ENCODE measurements at regions not wholly inside any gene's neighbourhood (a gene's known extent, or its start where the extent isn't known, plus 50 kb on each side); places are given as distances from the start of the nearest gene placed in this dataset.
"Not testable (repeated sequence)": the region's sequence is repeated elsewhere in the genome, so short reads cannot be mapped to it uniquely, and the experiment has no call there.

DNA sequence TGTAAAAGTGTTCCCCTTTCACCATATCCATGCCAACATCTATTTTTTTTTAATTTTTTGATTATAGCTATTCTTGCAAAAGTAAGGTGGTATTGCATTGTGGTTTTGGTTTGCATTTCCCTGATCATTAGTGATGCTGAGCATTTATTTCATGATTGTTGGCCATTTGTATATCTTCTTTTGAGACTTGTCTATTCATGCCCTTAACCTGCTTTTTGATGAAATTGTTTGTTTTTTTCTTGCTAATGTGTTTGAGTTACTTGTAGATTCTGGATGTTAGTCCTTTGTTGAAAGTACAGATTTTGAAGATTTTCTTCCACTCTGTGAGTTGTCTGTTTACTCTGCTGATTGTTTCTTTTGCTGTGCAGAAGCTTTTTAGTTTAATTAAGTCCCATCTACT lies 233.1 kb downstream of the RBM26 start:
- H3K4me3 ChIP-seq (ENCODE audit: control extremely low read depth in 1 of 5, extremely low read depth in 1 of 5, insufficient read depth in 1 of 5, low read depth in 2 of 5, low read length in 4 of 5); ATAC-seq (ENCODE audit: low read depth); H3K36me3 ChIP-seq (replicated peaks in 1 of 2; ENCODE audit: control extremely low read depth in 1 of 2, control insufficient read depth in 1 of 2, extremely low read depth in 1 of 2, insufficient read depth in 2 of 2, low read length in 1 of 2); H3K27ac Mint-ChIP-seq; H2AFZ ChIP-seq (ENCODE audit: insufficient read depth, low read depth, low read length, poor library complexity, severe bottlenecking); POLR2A ChIA-PET; H4K20me1 ChIP-seq (ENCODE audit: control insufficient read depth, insufficient read depth, low read length, poor library complexity, severe bottlenecking); H3K4me3 Mint-ChIP-seq; H3K4me1 Mint-ChIP-seq; H3K27ac ChIP-seq (ENCODE audit: low read length in 2 of 2); H3K4me1 ChIP-seq (ENCODE audit: control insufficient read depth in 2 of 2, insufficient read depth in 2 of 2, low read length in 2 of 2); CTCF ChIA-PET; H3K4me2 ChIP-seq (replicated peaks; ENCODE audit: low read depth, low read length, poor library complexity, severe bottlenecking); H3K9ac ChIP-seq (ENCODE audit: low read length); H3K9me3 ChIP-seq (ENCODE audit: control extremely low read depth in 1 of 3, control insufficient read depth in 2 of 3, insufficient read depth in 1 of 3, low read length in 2 of 3); H3K79me2 ChIP-seq (ENCODE audit: control insufficient read depth, insufficient read depth, low read length); H3K27me3 ChIP-seq (replicated peaks in 1 of 4; ENCODE audit: control extremely low read depth in 1 of 4, control insufficient read depth in 3 of 4, insufficient read depth in 4 of 4, low read length in 3 of 4); intact Hi-C loops (cut with micrococcal nuclease); DNase-seq: not testable (repeated sequence)
- H3K27me3 Mint-ChIP-seq, result peaks cover 15% of the 10 kb centered on the region
- H3K9me3 Mint-ChIP-seq (ENCODE audit: insufficient read depth), result peaks cover 18% of the 10 kb centered on the region

DNA sequence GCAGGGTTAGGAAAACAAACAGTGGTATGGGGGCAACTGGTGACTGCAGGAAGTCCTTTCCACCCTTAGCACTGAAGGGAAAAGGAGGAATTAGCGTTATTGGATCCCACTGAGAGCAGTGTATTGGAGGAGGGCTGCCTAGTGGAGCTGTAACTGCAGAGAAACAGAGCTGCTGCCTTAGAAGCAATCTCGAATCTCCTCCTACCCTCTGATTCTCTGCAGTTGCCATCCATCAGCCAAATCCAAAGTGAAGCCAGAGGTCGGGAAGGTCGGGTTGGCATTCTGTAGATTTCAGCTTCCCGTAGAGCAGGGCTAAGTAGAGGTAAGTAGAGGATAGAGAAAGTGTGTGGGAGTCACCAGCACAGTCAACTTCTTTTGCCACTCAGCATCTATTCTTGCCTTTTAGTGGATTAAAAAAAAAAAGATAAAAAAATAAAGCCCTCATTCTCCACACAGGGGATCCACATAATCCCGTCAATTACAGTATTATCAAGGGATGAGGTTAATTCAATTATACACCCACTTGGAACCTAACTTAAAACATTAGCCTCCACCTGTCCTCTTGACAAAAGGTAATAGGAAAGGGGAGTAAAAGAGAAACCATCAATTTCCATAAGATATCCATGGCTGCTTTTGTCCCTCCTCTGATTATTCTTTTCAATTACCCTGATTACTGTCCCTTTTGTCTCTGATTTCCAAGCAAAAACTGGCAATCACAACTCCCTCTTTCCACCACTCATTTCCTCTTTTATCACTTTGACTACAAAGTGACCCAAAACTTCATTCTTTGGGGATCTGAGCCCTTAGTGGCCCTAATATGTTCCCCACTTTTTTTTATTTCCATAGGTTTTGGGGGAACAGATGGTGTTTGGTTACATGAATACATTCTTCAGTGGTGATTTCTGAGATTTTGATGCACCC lies 234.7 kb downstream of the RBM26 start:
- no peak overlapping the region for H3K4me2 ChIP-seq (replicated peaks; ENCODE audit: low read depth, low read length, poor library complexity, severe bottlenecking)
- DNase-seq (no peak), ATAC-seq (ENCODE audit: low read depth) (no peak)
- H3K4me3 ChIP-seq (ENCODE audit: control extremely low read depth in 1 of 5, extremely low read depth in 1 of 5, insufficient read depth in 1 of 5, low read depth in 2 of 5, low read length in 4 of 5), result no peak overlapping the region
- H3K36me3 ChIP-seq (replicated peaks in 1 of 2; ENCODE audit: control extremely low read depth in 1 of 2, control insufficient read depth in 1 of 2, extremely low read depth in 1 of 2, insufficient read depth in 2 of 2, low read length in 1 of 2), result no peaks in the 10 kb centered on the region
- no peak overlapping the region for H3K9ac ChIP-seq (ENCODE audit: low read length)
- Mint-ChIP-seq H3K9me3 (ENCODE audit: insufficient read depth) (peaks cover 22% of the 10 kb centered on the region), H3K27ac (no peak overlapping the region), H3K4me3 (no peak overlapping the region), H3K27me3 (peaks cover 14% of the 10 kb centered on the region), H3K4me1 (no peaks in the 10 kb centered on the region)
- ChIA-PET CTCF (no interaction called here), POLR2A (no interaction called here)
- WGBS (ENCODE audit: insufficient coverage), result 20% methylated on average over 1 of the region's 6 CpGs
- H4K20me1 ChIP-seq (ENCODE audit: control insufficient read depth, insufficient read depth, low read length, poor library complexity, severe bottlenecking), result no peaks in the 10 kb centered on the region
- no peak overlapping the region for H3K27ac ChIP-seq (ENCODE audit: low read length in 2 of 2)
- no peak overlapping the region for H2AFZ ChIP-seq (ENCODE audit: insufficient read depth, low read depth, low read length, poor library complexity, severe bottlenecking)
- H3K9me3 ChIP-seq (ENCODE audit: control extremely low read depth in 1 of 3, control insufficient read depth in 2 of 3, insufficient read depth in 1 of 3, low read length in 2 of 3), result peaks cover 0 to 7% (median 5%) of the 10 kb centered on the region in 3 donors
- TF ChIP-seq, protein P1, sequence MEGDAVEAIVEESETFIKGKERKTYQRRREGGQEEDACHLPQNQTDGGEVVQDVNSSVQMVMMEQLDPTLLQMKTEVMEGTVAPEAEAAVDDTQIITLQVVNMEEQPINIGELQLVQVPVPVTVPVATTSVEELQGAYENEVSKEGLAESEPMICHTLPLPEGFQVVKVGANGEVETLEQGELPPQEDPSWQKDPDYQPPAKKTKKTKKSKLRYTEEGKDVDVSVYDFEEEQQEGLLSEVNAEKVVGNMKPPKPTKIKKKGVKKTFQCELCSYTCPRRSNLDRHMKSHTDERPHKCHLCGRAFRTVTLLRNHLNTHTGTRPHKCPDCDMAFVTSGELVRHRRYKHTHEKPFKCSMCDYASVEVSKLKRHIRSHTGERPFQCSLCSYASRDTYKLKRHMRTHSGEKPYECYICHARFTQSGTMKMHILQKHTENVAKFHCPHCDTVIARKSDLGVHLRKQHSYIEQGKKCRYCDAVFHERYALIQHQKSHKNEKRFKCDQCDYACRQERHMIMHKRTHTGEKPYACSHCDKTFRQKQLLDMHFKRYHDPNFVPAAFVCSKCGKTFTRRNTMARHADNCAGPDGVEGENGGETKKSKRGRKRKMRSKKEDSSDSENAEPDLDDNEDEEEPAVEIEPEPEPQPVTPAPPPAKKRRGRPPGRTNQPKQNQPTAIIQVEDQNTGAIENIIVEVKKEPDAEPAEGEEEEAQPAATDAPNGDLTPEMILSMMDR (IDR thresholded peaks at IDR 0.05), result no peak
- no peak for TF ChIP-seq EZH2 (IDR thresholded peaks at IDR 0.05; ENCODE audit: borderline replicate concordance, insufficient read depth, low read depth, low read length, poor library complexity, severe bottlenecking)
- H3K27me3 ChIP-seq (replicated peaks in 1 of 4; ENCODE audit: control extremely low read depth in 1 of 4, control insufficient read depth in 3 of 4, insufficient read depth in 4 of 4, low read length in 3 of 4), result no peaks in the 10 kb centered on the region
- H3K4me1 ChIP-seq (ENCODE audit: control insufficient read depth in 2 of 2, insufficient read depth in 2 of 2, low read length in 2 of 2), result no peaks in the 10 kb centered on the region
- no peaks in the 10 kb centered on the region for H3K79me2 ChIP-seq (ENCODE audit: control insufficient read depth, insufficient read depth, low read length)
- intact Hi-C loops (cut with micrococcal nuclease), result no loop called here
